DND-41 (cell line): ENCODE measurements at regions not wholly inside any gene's neighbourhood (a gene's known extent, or its start where the extent isn't known, plus 50 kb on each side); places are given as distances from the start of the nearest gene placed in this dataset.

ENCODE experiments used
- ATAC-seq: fragments of 200-7000 bp; cut with Tn5 transposase; 3 replicates; pipeline ENCODE4 v1.9.1; 2021; ENCODE audit warnings: low read depth; ENCODE audit not compliant: insufficient read depth
- DNase-seq: peaks from one replicate; pipeline ENCODE4 v3.0.0-alpha.2; 2020
- H2AFZ ChIP-seq: 2 replicates; pipeline ENCODE4 v1.6.0; 2012; ENCODE audit warnings: low read depth, low read length
- H3K27ac ChIP-seq: 2 replicates; pipeline ENCODE4 v1.5.1; 2012; ENCODE audit warnings: low read length, inconsistent platforms
- H3K27me3 ChIP-seq: fragments of 200-600 bp; sonication (generic); 2 replicates; pipeline ENCODE4 v1.6.0; 2012; ENCODE audit warnings: low read length, mild to moderate bottlenecking, inconsistent platforms; ENCODE audit not compliant: insufficient read depth, poor library complexity
- H3K36me3 ChIP-seq: 2 replicates; pipeline ENCODE4 v1.5.1; 2012; ENCODE audit warnings: low read length, inconsistent platforms; ENCODE audit not compliant: insufficient read depth
- H3K4me1 ChIP-seq: 2 replicates; pipeline ENCODE4 v1.5.1; 2012; ENCODE audit warnings: mild to moderate bottlenecking, low read length; ENCODE audit not compliant: insufficient read depth
- H3K4me2 ChIP-seq: 2 replicates; pipeline ENCODE4 v1.6.0; 2012; ENCODE audit warnings: mild to moderate bottlenecking, moderate library complexity, low read length, inconsistent platforms; ENCODE audit not compliant: insufficient read depth
- H3K4me3 ChIP-seq, 2 experiments: fragments of 200-600 bp in 1 of 2; shearing (Covaris generic) in 1 of 2; 2 replicates each; pipeline ENCODE4 v1.5.1; 2012 to 2016; ENCODE audit warnings: inconsistent platforms in 2 of 2, low read length in 2 of 2, mild to moderate bottlenecking in 2 of 2, low read depth in 1 of 2, moderate library complexity in 1 of 2
- H3K79me2 ChIP-seq: 2 replicates; pipeline ENCODE4 v1.6.0; 2012; ENCODE audit warnings: low read length, inconsistent platforms; ENCODE audit not compliant: insufficient read depth
- H3K9ac ChIP-seq: 2 replicates; pipeline ENCODE4 v1.6.0; 2012; ENCODE audit warnings: low read depth, mild to moderate bottlenecking, inconsistent platforms, low read length, moderate library complexity
- H3K9me3 ChIP-seq: 2 replicates; pipeline ENCODE4 v1.5.1; 2012; ENCODE audit warnings: low read length, moderate library complexity, mild to moderate bottlenecking, inconsistent platforms; ENCODE audit not compliant: insufficient read depth, severe bottlenecking
- H4K20me1 ChIP-seq: 2 replicates; pipeline ENCODE4 v1.6.0; 2012; ENCODE audit warnings: low read length; ENCODE audit not compliant: insufficient read depth
- CTCF ChIP-seq: IDR thresholded peaks from 2 replicates; pipeline ENCODE4 v1.5.1; 2012; ENCODE audit warnings: borderline replicate concordance, low read length, moderate library complexity, mild to moderate bottlenecking; ENCODE audit not compliant: poor library complexity, severe bottlenecking; ENCODE audit errors: extremely low read depth
- EZH2 ChIP-seq: IDR thresholded peaks from 3 replicates; pipeline ENCODE4 v1.6.1; 2012; ENCODE audit warnings: borderline replicate concordance, low read depth, mild to moderate bottlenecking, moderate library complexity, low read length, inconsistent platforms; ENCODE audit not compliant: severe bottlenecking

DNA sequence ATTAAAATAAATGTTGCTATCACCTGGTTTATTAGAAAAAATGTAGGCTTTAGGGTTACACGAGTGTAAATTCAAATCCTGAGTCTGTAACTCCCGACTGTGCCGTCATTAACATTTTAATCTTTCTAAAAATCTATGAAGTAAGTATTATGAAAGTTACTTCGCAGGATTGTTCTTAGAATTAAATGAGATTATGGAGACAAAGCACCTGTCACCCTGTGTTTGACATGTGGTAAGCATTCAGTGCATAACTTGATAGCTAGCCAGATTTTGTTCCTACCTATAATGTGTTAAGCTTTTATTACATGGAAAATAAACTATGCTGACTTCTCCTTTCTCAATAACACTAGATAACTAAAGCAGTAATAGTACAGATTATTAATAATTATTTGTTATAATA, 429.7 kb upstream of the MMS22L start:
- ATAC-seq (no peak), DNase-seq (no peak)
- H3K27ac ChIP-seq = no peak overlapping the region
- H3K4me2 ChIP-seq = no peak overlapping the region
- H2AFZ ChIP-seq = no peak overlapping the region
- H3K36me3 ChIP-seq = no peaks in the 10 kb centered on the region
- H3K4me3 ChIP-seq = no peak overlapping the region
- no peaks in the 10 kb centered on the region for H4K20me1 ChIP-seq
- H3K9me3 ChIP-seq = no peaks in the 10 kb centered on the region
- TF ChIP-seq EZH2 (no peak), CTCF (no peak)
- H3K27me3 ChIP-seq = no peaks in the 10 kb centered on the region
- H3K9ac ChIP-seq = no peak overlapping the region
- no peaks in the 10 kb centered on the region for H3K79me2 ChIP-seq
- no peaks in the 10 kb centered on the region for H3K4me1 ChIP-seq

- ATAC-seq = no peak
- no peaks in the 10 kb centered on the region for H3K9me3 ChIP-seq
Observed at GRCh38 chr6:97714772-97715171, 431.8 kb upstream of the MMS22L start.

DNA sequence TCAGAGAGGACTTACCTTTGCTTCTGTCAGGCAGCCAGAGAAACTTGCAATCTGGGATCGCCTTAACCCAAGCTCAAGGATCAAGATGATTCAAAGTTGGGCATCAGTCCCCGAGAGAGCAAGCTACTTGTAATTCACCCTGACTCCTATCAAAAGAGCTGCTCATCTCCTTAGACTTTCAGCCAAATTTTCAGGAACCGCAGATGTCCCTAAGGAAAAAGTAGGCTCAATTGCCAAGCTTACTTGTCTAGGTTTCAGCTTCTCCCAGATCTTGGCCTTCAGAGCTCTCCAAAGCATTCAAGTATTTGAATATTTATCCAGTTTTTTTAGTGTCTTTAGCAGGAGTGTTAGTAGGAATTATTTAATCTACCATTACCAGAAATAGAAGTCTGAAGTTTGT, 434.1 kb upstream of the MMS22L start:
- H3K4me2 ChIP-seq = no peak overlapping the region
- H3K4me3 ChIP-seq = no peak overlapping the region
- H3K9me3 ChIP-seq = no peaks in the 10 kb centered on the region
- no peaks in the 10 kb centered on the region for H4K20me1 ChIP-seq
- DNase-seq = no peak
- no peak overlapping the region for H3K9ac ChIP-seq
- H3K79me2 ChIP-seq = no peaks in the 10 kb centered on the region
- no peak overlapping the region for H2AFZ ChIP-seq
- no peak for ATAC-seq
- no peaks in the 10 kb centered on the region for H3K36me3 ChIP-seq
- no peaks in the 10 kb centered on the region for H3K27me3 ChIP-seq
- H3K4me1 ChIP-seq = no peaks in the 10 kb centered on the region
- H3K27ac ChIP-seq = no peak overlapping the region
- TF ChIP-seq CTCF (no peak), EZH2 (no peak)

More at GRCh38 chr6:97714772-97715171, 431.8 kb upstream of the MMS22L start:
- no peak overlapping the region for H3K4me3 ChIP-seq
- no peaks in the 10 kb centered on the region for H3K79me2 ChIP-seq
- no peaks in the 10 kb centered on the region for H3K27me3 ChIP-seq
- no peak overlapping the region for H2AFZ ChIP-seq
- no peaks in the 10 kb centered on the region for H4K20me1 ChIP-seq
- no peak overlapping the region for H3K27ac ChIP-seq
- H3K36me3 ChIP-seq = no peaks in the 10 kb centered on the region
- TF ChIP-seq EZH2 (no peak), CTCF (no peak)
- no peak overlapping the region for H3K9ac ChIP-seq
- DNase-seq = no peak
- H3K4me2 ChIP-seq = no peak overlapping the region
- no peaks in the 10 kb centered on the region for H3K4me1 ChIP-seq

GRCh38 chr6:97726378-97726777, 443.4 kb upstream of the MMS22L start:
- Histone ChIP-seq H3K4me1 (no peaks in the 10 kb centered on the region), H3K27me3 (no peaks in the 10 kb centered on the region), H3K27ac (no peak overlapping the region), H2AFZ (no peak overlapping the region), H3K4me3 (no peak overlapping the region), H3K9me3 (no peaks in the 10 kb centered on the region), H3K4me2 (no peak overlapping the region), H3K36me3 (no peaks in the 10 kb centered on the region), H4K20me1 (no peaks in the 10 kb centered on the region), H3K9ac (no peak overlapping the region), H3K79me2 (no peaks in the 10 kb centered on the region)
- ATAC-seq (no peak), DNase-seq (no peak)
- no peak for TF ChIP-seq EZH2
- no peak for TF ChIP-seq CTCF
